ENCODE measurements at regions not wholly inside any gene's neighbourhood (a gene's known extent, or its start where the extent isn't known, plus 50 kb on each side); places are given as distances from the start of the nearest gene placed in this dataset.

GRCh38 chr16:26599785-26600104 is 467.0 kb upstream of the C16orf82 start:
- no peaks in the 10 kb centered on the region for H3K4me1 ChIP-seq (ENCODE audit: control insufficient read depth in 1 of 2, insufficient read depth in 1 of 2, low read depth in 1 of 2, low read length in 1 of 2)
- no peak overlapping the region for H3K27ac ChIP-seq
- TF ChIP-seq, protein P1, sequence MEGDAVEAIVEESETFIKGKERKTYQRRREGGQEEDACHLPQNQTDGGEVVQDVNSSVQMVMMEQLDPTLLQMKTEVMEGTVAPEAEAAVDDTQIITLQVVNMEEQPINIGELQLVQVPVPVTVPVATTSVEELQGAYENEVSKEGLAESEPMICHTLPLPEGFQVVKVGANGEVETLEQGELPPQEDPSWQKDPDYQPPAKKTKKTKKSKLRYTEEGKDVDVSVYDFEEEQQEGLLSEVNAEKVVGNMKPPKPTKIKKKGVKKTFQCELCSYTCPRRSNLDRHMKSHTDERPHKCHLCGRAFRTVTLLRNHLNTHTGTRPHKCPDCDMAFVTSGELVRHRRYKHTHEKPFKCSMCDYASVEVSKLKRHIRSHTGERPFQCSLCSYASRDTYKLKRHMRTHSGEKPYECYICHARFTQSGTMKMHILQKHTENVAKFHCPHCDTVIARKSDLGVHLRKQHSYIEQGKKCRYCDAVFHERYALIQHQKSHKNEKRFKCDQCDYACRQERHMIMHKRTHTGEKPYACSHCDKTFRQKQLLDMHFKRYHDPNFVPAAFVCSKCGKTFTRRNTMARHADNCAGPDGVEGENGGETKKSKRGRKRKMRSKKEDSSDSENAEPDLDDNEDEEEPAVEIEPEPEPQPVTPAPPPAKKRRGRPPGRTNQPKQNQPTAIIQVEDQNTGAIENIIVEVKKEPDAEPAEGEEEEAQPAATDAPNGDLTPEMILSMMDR (IDR thresholded peaks at IDR 0.05) = no peak
- H3K4me3 ChIP-seq (ENCODE audit: low read depth in 1 of 2, low read length in 1 of 2) = no peak overlapping the region
- H3K36me3 ChIP-seq = no peaks in the 10 kb centered on the region
- H3K27me3 ChIP-seq = no peaks in the 10 kb centered on the region
- no peaks in the 10 kb centered on the region for H3K9me3 ChIP-seq

- Histone ChIP-seq H3K36me3 (no peaks in the 10 kb centered on the region), H3K4me1 (ENCODE audit: control insufficient read depth in 1 of 2, insufficient read depth in 1 of 2, low read depth in 1 of 2, low read length in 1 of 2) (no peaks in the 10 kb centered on the region), H3K9me3 (no peaks in the 10 kb centered on the region), H3K4me3 (ENCODE audit: low read depth in 1 of 2, low read length in 1 of 2) (no peak overlapping the region), H3K27ac (no peak overlapping the region), H3K27me3 (no peaks in the 10 kb centered on the region)
- TF ChIP-seq, protein P1 (IDR thresholded peaks at IDR 0.05) = no peak
These were observed 465.4 kb upstream of the C16orf82 start for GRCh38 chr16:26601335-26601734.

GRCh38 chr16:26605626-26606271 is 461.0 kb upstream of the C16orf82 start:
- H3K27ac ChIP-seq = no peak overlapping the region
- H3K36me3 ChIP-seq = no peaks in the 10 kb centered on the region
- H3K27me3 ChIP-seq = no peaks in the 10 kb centered on the region
- TF ChIP-seq, protein P1 (IDR thresholded peaks at IDR 0.05) = no peak
- H3K4me3 ChIP-seq (ENCODE audit: low read depth in 1 of 2, low read length in 1 of 2) = no peak overlapping the region
- H3K4me1 ChIP-seq (ENCODE audit: control insufficient read depth in 1 of 2, insufficient read depth in 1 of 2, low read depth in 1 of 2, low read length in 1 of 2) = no peaks in the 10 kb centered on the region
- H3K9me3 ChIP-seq = no peaks in the 10 kb centered on the region

GRCh38 chr16:26606381-26607150 is 460.2 kb upstream of the C16orf82 start:
- H3K4me3 ChIP-seq (ENCODE audit: low read depth in 1 of 2, low read length in 1 of 2) = no peak overlapping the region

GRCh38 chr16:26614237-26614841 is 452.4 kb upstream of the C16orf82 start:
- TF ChIP-seq, protein P1 (IDR thresholded peaks at IDR 0.05) = no peak
- H3K27me3 ChIP-seq = no peaks in the 10 kb centered on the region

More at GRCh38 chr16:26606381-26607150, 460.2 kb upstream of the C16orf82 start:
- no peaks in the 10 kb centered on the region for H3K4me1 ChIP-seq (ENCODE audit: control insufficient read depth in 1 of 2, insufficient read depth in 1 of 2, low read depth in 1 of 2, low read length in 1 of 2)
- H3K27ac ChIP-seq = no peak overlapping the region
- no peaks in the 10 kb centered on the region for H3K9me3 ChIP-seq
- H3K27me3 ChIP-seq = no peaks in the 10 kb centered on the region
- TF ChIP-seq, protein P1 (IDR thresholded peaks at IDR 0.05) = no peak
- no peaks in the 10 kb centered on the region for H3K36me3 ChIP-seq

More at GRCh38 chr16:26614237-26614841, 452.4 kb upstream of the C16orf82 start:
- H3K27ac ChIP-seq = no peak overlapping the region
- no peak overlapping the region for H3K4me3 ChIP-seq (ENCODE audit: low read depth in 1 of 2, low read length in 1 of 2)
- H3K36me3 ChIP-seq = no peaks in the 10 kb centered on the region
- H3K4me1 ChIP-seq (ENCODE audit: control insufficient read depth in 1 of 2, insufficient read depth in 1 of 2, low read depth in 1 of 2, low read length in 1 of 2) = no peaks in the 10 kb centered on the region
- H3K9me3 ChIP-seq = no peaks in the 10 kb centered on the region

All from neutrophil (primary cell).